HCT116 (cell line): ENCODE measurements at regions not wholly inside any gene's neighbourhood (a gene's known extent, or its start where the extent isn't known, plus 50 kb on each side); places are given as distances from the start of the nearest gene placed in this dataset.

Experiments used
- ATAC-seq: fragments of 200-7000 bp; cut with Tn5 transposase; 2 replicates; pipeline ENCODE4 v1.9.1; 2020; ENCODE audit warnings: mild to moderate bottlenecking, moderate library complexity
- BruUV-seq: library from RNA; stranded (reverse); fragments of 400-500 nt; replicated peaks from 2 replicates; lab custom pipeline; 2021; lab: Mats Ljungman, UMichigan
- CTCF ChIA-PET: fragments of 300-600 bp; sonication (Branson Sonifier 250); formaldehyde crosslinking; loops from one replicate; lab custom pipeline; 2021; ENCODE audit warnings: antibody characterized with exemption; lab: Charles Lee
- POLR2A ChIA-PET: fragments of 300-600, 350-600 bp; sonication (Branson Sonifier 250); formaldehyde crosslinking; loops from one replicate; lab custom pipeline; 2021; ENCODE audit warnings: antibody characterized with exemption; lab: Charles Lee
- RAD21 ChIA-PET, 2 experiments: fragments of 300-600 bp; sonication (Branson Sonifier 250); formaldehyde crosslinking; loops; one replicate each; lab custom pipeline; 2023; ENCODE audit warnings: low total read pairs in 2 of 2; ENCODE audit not compliant: uncharacterized antibody in 2 of 2, unreplicated experiment in 2 of 2, low non-redundant PET in 1 of 2; lab: Charles Lee
- DNase-seq: peaks from one replicate; pipeline ENCODE4 v3.0.0-alpha.2; 2010; ENCODE audit warnings: low read depth, low spot score
- H2AFZ ChIP-seq: fragments of 200-600 bp; shearing (Covaris generic), sonication (generic); 2 replicates; pipeline ENCODE4 v1.6.1; 2017; ENCODE audit warnings: low read depth, mixed run types, mixed read lengths, antibody characterized with exemption, low read length; ENCODE audit not compliant: poor library complexity, severe bottlenecking
- H3K27ac ChIP-seq: 2 replicates; pipeline ENCODE4 v1.5.1; 2012; ENCODE audit warnings: low read depth, low read length
- H3K27me3 ChIP-seq: fragments of 200-600 bp; sonication (generic); 2 replicates; pipeline ENCODE4 v1.6.1; 2016; ENCODE audit warnings: mixed run types, low read length, mixed read lengths; ENCODE audit not compliant: insufficient read depth
- H3K36me3 ChIP-seq, 2 experiments: fragments of 200-500 bp in 1 of 2; fragments of 200-600 bp in 1 of 2; sonication (Bioruptor generic) in 1 of 2; sonication (generic) in 1 of 2; 2 replicates each; pipeline versions ENCODE4 v1.5.1 to v1.6.1; 2014 to 2016; ENCODE audit warnings: low read length in 2 of 2, inconsistent platforms in 1 of 2, mixed read lengths in 1 of 2, mixed run types in 1 of 2; ENCODE audit not compliant: insufficient read depth in 2 of 2, control insufficient read depth in 1 of 2
- H3K4me1 ChIP-seq, 2 experiments: fragments of 200-600 bp in 1 of 2; sonication (generic) in 1 of 2; 2 replicates each; pipeline versions ENCODE4 v1.5.1 to v1.6.1; 2012 to 2017; ENCODE audit warnings: low read length in 2 of 2, inconsistent platforms in 1 of 2, mild to moderate bottlenecking in 1 of 2, mixed read lengths in 1 of 2, mixed run types in 1 of 2, moderate library complexity in 1 of 2; ENCODE audit not compliant: insufficient read depth in 2 of 2, control insufficient read depth in 1 of 2
- H3K4me2 ChIP-seq: fragments of 200-600 bp; sonication (generic); 2 replicates; pipeline ENCODE4 v1.6.1; 2017; ENCODE audit warnings: mixed run types, low read length, mixed read lengths
- H3K4me3 ChIP-seq, 2 experiments: fragments of 200-600 bp in 1 of 2; sonication (generic) in 1 of 2; replicated peaks in 1 of 2; 2 replicates each; pipeline ENCODE4 v1.5.1; 2011 to 2016; ENCODE audit warnings: low read length in 2 of 2, control low read depth in 1 of 2, low read depth in 1 of 2, mild to moderate bottlenecking in 1 of 2, mixed read lengths in 1 of 2, mixed run types in 1 of 2
- H3K79me2 ChIP-seq: fragments of 200-600 bp; sonication (generic); 2 replicates; pipeline ENCODE4 v1.6.1; 2017; ENCODE audit warnings: mild to moderate bottlenecking, mixed run types, low read length, moderate library complexity, mixed read lengths; ENCODE audit not compliant: insufficient read depth
- H3K9ac ChIP-seq: fragments of 200-600 bp; sonication (generic); 2 replicates; pipeline ENCODE4 v1.6.1; 2016; ENCODE audit warnings: low read length, mixed read lengths
- H3K9me2 ChIP-seq: fragments of 200-600 bp; sonication (generic), shearing (Covaris generic); 2 replicates; pipeline ENCODE4 v1.6.1; 2017; ENCODE audit warnings: mixed run types, mild to moderate bottlenecking, moderate library complexity; ENCODE audit not compliant: insufficient read depth
- H3K9me3 ChIP-seq, 2 experiments: fragments of 200-500 bp in 1 of 2; fragments of 200-600 bp in 1 of 2; sonication (Bioruptor generic) in 1 of 2; sonication (generic) in 1 of 2; 2 replicates each; pipeline ENCODE4 v1.6.1; 2014 to 2017; ENCODE audit warnings: low read length in 2 of 2, mixed read lengths in 2 of 2, inconsistent platforms in 1 of 2, low read depth in 1 of 2, mild to moderate bottlenecking in 1 of 2, mixed run types in 1 of 2, moderate library complexity in 1 of 2; ENCODE audit not compliant: control insufficient read depth in 1 of 2, insufficient read depth in 1 of 2
- H4K20me1 ChIP-seq: fragments of 200-600 bp; sonication (generic), shearing (Covaris generic); 2 replicates; pipeline ENCODE4 v1.6.1; 2017; ENCODE audit warnings: mixed run types, mild to moderate bottlenecking, moderate library complexity; ENCODE audit not compliant: insufficient read depth
- ATF3 ChIP-seq: IDR thresholded peaks from 2 replicates; pipeline ENCODE4 v1.6.1; 2012
- EGR1 ChIP-seq: IDR thresholded peaks from 2 replicates; pipeline ENCODE4 v1.6.1; 2012; ENCODE audit warnings: low read depth
- MAX ChIP-seq: IDR thresholded peaks from 2 replicates; pipeline ENCODE4 v1.6.1; 2012
- POLR2A ChIP-seq: IDR thresholded peaks from 2 replicates; pipeline ENCODE4 v1.7.0; 2011; ENCODE audit warnings: borderline replicate concordance; ENCODE audit not compliant: insufficient read depth, insufficient read length; ENCODE audit errors: extremely low read depth
- RAD21 ChIP-seq: IDR thresholded peaks from 2 replicates; pipeline ENCODE4 v1.6.1; 2012; ENCODE audit warnings: low read depth, mild to moderate bottlenecking
- SP1 ChIP-seq: IDR thresholded peaks from 2 replicates; pipeline ENCODE4 v1.6.1; 2012; ENCODE audit warnings: low read depth
- YY1 ChIP-seq: IDR thresholded peaks from 2 replicates; pipeline ENCODE4 v1.6.1; 2011; ENCODE audit warnings: low read length, low read depth, moderate library complexity, mild to moderate bottlenecking; ENCODE audit not compliant: insufficient replicate concordance; ENCODE audit errors: extremely low read depth
- intact Hi-C: fragments of 100-400 bp; cut with micrococcal nuclease; formaldehyde crosslinking; loops from 2 replicates; pipeline ENCODE4 v1.10.0; 2022

GRCh38 chr1:228828151-228828550 is 92.9 kb downstream of the RHOU start:
- TF ChIP-seq YY1, result no peak
- TF ChIP-seq MAX, result no peak
- TF ChIP-seq SP1, result no peak
- TF ChIP-seq POLR2A, result no peak
- TF ChIP-seq EGR1, result no peak
- no peak for TF ChIP-seq ATF3
- no peak for TF ChIP-seq RAD21
- no peaks in the 10 kb centered on the region for H3K27me3 ChIP-seq
- no peak overlapping the region for H2AFZ ChIP-seq
- H3K36me3 ChIP-seq, result no peaks in the 10 kb centered on the region
- ChIA-PET CTCF (no interaction called here), RAD21 (no interaction called here), POLR2A (interaction anchor here (1.3 kb wide), 1 partner anchor 9 kb away, joined by 4 read pairs; no protein-coding TSS in a partner anchor)
- no peak overlapping the region for H3K9ac ChIP-seq
- H3K4me2 ChIP-seq, result no peak overlapping the region
- H3K9me3 ChIP-seq, result no peaks in the 10 kb centered on the region
- no peaks in the 10 kb centered on the region for H3K79me2 ChIP-seq
- DNase-seq (no peak), ATAC-seq (no peak)
- no peaks in the 10 kb centered on the region for H4K20me1 ChIP-seq
- H3K4me1 ChIP-seq, result peaks cover 20 to 23% of the 10 kb centered on the region in 2 experiments
- H3K9me2 ChIP-seq, result no peaks in the 10 kb centered on the region
- intact Hi-C loops, result no loop called here
- no peak overlapping the region for H3K4me3 ChIP-seq
- H3K27ac ChIP-seq, result no peak overlapping the region
- no TSS peak for BruUV-seq

GRCh38 chr1:228830185-228830953 is 95.1 kb downstream of the RHOU start:
- Histone ChIP-seq H3K79me2 (no peaks in the 10 kb centered on the region), H3K4me1 (peaks cover 20 to 23% of the 10 kb centered on the region in 2 experiments), H4K20me1 (no peaks in the 10 kb centered on the region), H3K4me2 (peak overlapping the region; percentile 52), H3K9ac (peak overlapping the region; percentile 17), H3K36me3 (no peaks in the 10 kb centered on the region), H3K4me3 (no peak overlapping the region), H3K9me2 (no peaks in the 10 kb centered on the region), H3K27ac (peak overlapping the region; percentile 27; the same call in 1 of the 2 replicates), H3K9me3 (no peaks in the 10 kb centered on the region), H3K27me3 (no peaks in the 10 kb centered on the region; the same call in 1 of the 2 replicates), H2AFZ (peak overlapping the region; percentile 14)
- intact Hi-C loops, result loop anchor here (10.0 kb wide), 1 partner anchor 394 kb away; no protein-coding TSS in a partner anchor
- BruUV-seq, result no TSS peak
- ChIA-PET POLR2A (interaction anchor here (1.0 kb wide), 1 partner anchor 8 kb away, joined by 3 read pairs; no protein-coding TSS in a partner anchor), RAD21 (no interaction called here), CTCF (interaction anchor here (1.6 kb wide), 1 partner anchor 95 kb away, joined by 3 read pairs; the partner anchor contains the start of gene RHOU)
- TF ChIP-seq RAD21 (no peak), EGR1 (no peak)
- DNase-seq (no peak), ATAC-seq (peak; percentile 51)
